ENCODE measurements at regions not wholly inside any gene's neighbourhood (a gene's known extent, or its start where the extent isn't known, plus 50 kb on each side); places are given as distances from the start of the nearest gene placed in this dataset.

DNA sequence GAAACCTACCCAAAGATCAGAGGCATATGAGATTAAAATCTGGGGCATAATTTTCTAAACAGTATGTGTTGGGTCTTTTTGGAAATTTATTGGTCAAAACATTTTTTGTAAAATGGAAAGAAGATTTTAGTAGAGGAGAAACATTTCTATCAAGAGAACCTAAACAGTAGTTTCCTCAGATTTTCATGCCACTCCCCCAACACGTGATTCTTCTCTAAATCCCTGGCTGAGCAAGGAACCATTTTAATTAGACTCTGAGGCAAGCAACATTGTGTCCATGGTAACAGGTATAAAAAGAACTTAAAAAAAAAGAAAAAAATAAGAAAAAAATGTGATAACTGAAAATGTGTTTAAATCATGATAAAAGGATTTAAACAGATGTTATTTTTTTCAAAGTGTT lies 1105.2 kb upstream of the ZEB2 start:
- DNase-seq (ENCODE audit: low spot score) (no peak), ATAC-seq (ENCODE audit: low read depth) (no peak)
- no peak for TF ChIP-seq CTCF (IDR thresholded peaks at IDR 0.05; ENCODE audit: poor library complexity, severe bottlenecking)

DNA sequence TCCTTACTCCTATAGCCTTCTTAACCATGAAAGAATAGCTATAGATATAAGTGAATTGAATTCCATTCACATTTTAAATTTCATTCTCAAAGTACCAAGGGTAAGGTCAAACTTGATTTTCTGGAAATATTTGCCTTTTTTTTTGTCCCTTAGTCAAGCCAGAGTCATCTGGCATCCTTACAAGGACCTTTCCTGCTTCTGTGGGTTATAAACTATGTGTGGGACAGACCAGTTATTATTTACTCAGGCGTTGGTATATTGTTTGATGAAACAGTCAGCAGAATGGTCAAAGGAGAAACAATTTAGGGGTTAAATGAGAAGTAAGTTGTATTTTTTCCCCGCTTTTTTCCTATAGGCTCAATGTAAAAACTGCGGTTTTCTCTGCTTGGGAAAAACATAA lies 1103.2 kb upstream of the ZEB2 start:
- H3K27ac ChIP-seq (ENCODE audit: poor library complexity, severe bottlenecking): no peak overlapping the region
- no peaks in the 10 kb centered on the region for H3K9me3 ChIP-seq (ENCODE audit: severe bottlenecking)
- no peak overlapping the region for H3K4me3 ChIP-seq (ENCODE audit: severe bottlenecking)
- TF ChIP-seq CTCF (IDR thresholded peaks at IDR 0.05; ENCODE audit: poor library complexity, severe bottlenecking): no peak
- no peaks in the 10 kb centered on the region for H3K27me3 ChIP-seq (ENCODE audit: insufficient read depth, poor library complexity, severe bottlenecking)
- no peaks in the 10 kb centered on the region for H3K4me1 ChIP-seq (ENCODE audit: insufficient read depth, poor library complexity, severe bottlenecking)
- ATAC-seq (ENCODE audit: low read depth) (no peak; the same call in 2 of the 3 replicates), DNase-seq (ENCODE audit: low spot score) (no peak)
- no peaks in the 10 kb centered on the region for H3K36me3 ChIP-seq (ENCODE audit: low read depth)

More for the DNA sequence above, 1105.2 kb upstream of the ZEB2 start:
- no peak overlapping the region for H3K27ac ChIP-seq (ENCODE audit: poor library complexity, severe bottlenecking)
- H3K4me3 ChIP-seq (ENCODE audit: severe bottlenecking): no peak overlapping the region
- no peaks in the 10 kb centered on the region for H3K4me1 ChIP-seq (ENCODE audit: insufficient read depth, poor library complexity, severe bottlenecking)
- H3K36me3 ChIP-seq (ENCODE audit: low read depth): no peaks in the 10 kb centered on the region
- H3K9me3 ChIP-seq (ENCODE audit: severe bottlenecking): no peaks in the 10 kb centered on the region
- no peaks in the 10 kb centered on the region for H3K27me3 ChIP-seq (ENCODE audit: insufficient read depth, poor library complexity, severe bottlenecking)

DNA sequence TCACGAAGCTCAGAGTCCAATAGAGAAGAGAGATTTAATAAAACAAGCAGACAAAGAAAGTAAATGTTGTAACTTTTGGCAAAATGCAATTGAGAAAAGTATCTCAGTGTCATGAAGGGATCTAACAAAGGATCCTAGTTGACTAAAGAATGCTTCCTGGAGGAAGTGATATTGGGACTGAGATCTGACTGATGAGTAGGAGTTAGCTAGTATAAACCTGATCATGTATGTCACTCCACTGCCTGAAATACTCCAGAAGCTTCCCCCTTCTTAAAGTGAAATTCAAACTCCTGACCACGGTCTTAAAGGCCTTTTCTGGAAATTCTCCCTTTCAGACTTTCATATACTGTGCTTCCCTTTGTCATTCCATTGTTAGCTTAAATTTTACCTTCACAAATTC lies 1102.4 kb upstream of the ZEB2 start:
- no peak overlapping the region for H3K27ac ChIP-seq (ENCODE audit: poor library complexity, severe bottlenecking)
- no peaks in the 10 kb centered on the region for H3K27me3 ChIP-seq (ENCODE audit: insufficient read depth, poor library complexity, severe bottlenecking)
- no peak for ATAC-seq (ENCODE audit: low read depth)
- no peak for TF ChIP-seq CTCF (IDR thresholded peaks at IDR 0.05; ENCODE audit: poor library complexity, severe bottlenecking)
- no peak overlapping the region for H3K4me3 ChIP-seq (ENCODE audit: severe bottlenecking)
- H3K9me3 ChIP-seq (ENCODE audit: severe bottlenecking): no peaks in the 10 kb centered on the region
- H3K4me1 ChIP-seq (ENCODE audit: insufficient read depth, poor library complexity, severe bottlenecking): no peaks in the 10 kb centered on the region
- DNase-seq (ENCODE audit: low spot score): no peak
- H3K36me3 ChIP-seq (ENCODE audit: low read depth): no peaks in the 10 kb centered on the region

- TF ChIP-seq CTCF (IDR thresholded peaks at IDR 0.05; ENCODE audit: poor library complexity, severe bottlenecking): no peak
- no peak for DNase-seq (ENCODE audit: low spot score)
These were observed 1098.0 kb upstream of the ZEB2 start for GRCh38 chr2:145617906-145618305.

GRCh38 chr2:145617420-145617819 lies 1097.5 kb upstream of the ZEB2 start:
- Histone ChIP-seq H3K4me1 (ENCODE audit: insufficient read depth, poor library complexity, severe bottlenecking) (no peaks in the 10 kb centered on the region), H3K27ac (ENCODE audit: poor library complexity, severe bottlenecking) (no peak overlapping the region), H3K27me3 (ENCODE audit: insufficient read depth, poor library complexity, severe bottlenecking) (no peaks in the 10 kb centered on the region), H3K9me3 (ENCODE audit: severe bottlenecking) (no peaks in the 10 kb centered on the region), H3K4me3 (ENCODE audit: severe bottlenecking) (no peak overlapping the region), H3K36me3 (ENCODE audit: low read depth) (no peaks in the 10 kb centered on the region)
- no peak for ATAC-seq (ENCODE audit: low read depth)
- TF ChIP-seq CTCF (IDR thresholded peaks at IDR 0.05; ENCODE audit: poor library complexity, severe bottlenecking): no peak
- DNase-seq (ENCODE audit: low spot score): no peak

More at GRCh38 chr2:145617906-145618305, 1098.0 kb upstream of the ZEB2 start:
- no peaks in the 10 kb centered on the region for H3K27me3 ChIP-seq (ENCODE audit: insufficient read depth, poor library complexity, severe bottlenecking)
- no peaks in the 10 kb centered on the region for H3K9me3 ChIP-seq (ENCODE audit: severe bottlenecking)
- no peaks in the 10 kb centered on the region for H3K36me3 ChIP-seq (ENCODE audit: low read depth)
- H3K4me1 ChIP-seq (ENCODE audit: insufficient read depth, poor library complexity, severe bottlenecking): no peaks in the 10 kb centered on the region
- H3K4me3 ChIP-seq (ENCODE audit: severe bottlenecking): no peak overlapping the region
- no peak overlapping the region for H3K27ac ChIP-seq (ENCODE audit: poor library complexity, severe bottlenecking)
- peak; percentile 46; the same call in 1 of the 3 replicates for ATAC-seq (ENCODE audit: low read depth)

All from RWPE2 (cell line).